ENCODE measurements at regions not wholly inside any gene's neighbourhood (a gene's known extent, or its start where the extent isn't known, plus 50 kb on each side); places are given as distances from the start of the nearest gene placed in this dataset.

DNA sequence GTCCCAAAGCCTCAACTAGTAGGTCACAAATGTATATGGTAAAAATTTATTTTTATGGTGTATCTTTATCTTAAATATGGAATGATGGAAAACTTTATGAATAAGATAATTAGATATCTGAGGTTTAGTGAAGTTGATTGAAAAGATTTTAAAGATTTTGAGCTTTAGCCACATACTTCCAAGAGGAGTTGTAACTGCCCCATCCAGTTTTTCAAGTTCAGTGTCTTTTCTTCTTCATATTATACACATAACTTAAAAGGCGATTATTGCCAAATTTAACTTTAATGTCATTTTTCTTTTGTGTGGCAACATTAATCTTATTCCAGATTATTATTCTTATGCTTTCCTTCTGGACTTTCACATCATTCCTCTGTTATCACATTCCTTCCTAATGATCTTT is 266.4 kb downstream of the TINAG start:
- TF ChIP-seq POLR2AphosphoS5 (IDR thresholded peaks at IDR 0.05; ENCODE audit: borderline replicate concordance, low read depth, low read length) = no peak
- TF ChIP-seq EZH2 (IDR thresholded peaks at IDR 0.05) = no peak
- TF ChIP-seq FOXP2 (optimal IDR thresholded peaks at IDR 0.05; ENCODE audit: control extremely low read depth, extremely low read length, insufficient read depth) = no peak

Measured in SK-N-MC (cell line).